ENCODE measurements at regions not wholly inside any gene's neighbourhood (a gene's known extent, or its start where the extent isn't known, plus 50 kb on each side); places are given as distances from the start of the nearest gene placed in this dataset.

DNA sequence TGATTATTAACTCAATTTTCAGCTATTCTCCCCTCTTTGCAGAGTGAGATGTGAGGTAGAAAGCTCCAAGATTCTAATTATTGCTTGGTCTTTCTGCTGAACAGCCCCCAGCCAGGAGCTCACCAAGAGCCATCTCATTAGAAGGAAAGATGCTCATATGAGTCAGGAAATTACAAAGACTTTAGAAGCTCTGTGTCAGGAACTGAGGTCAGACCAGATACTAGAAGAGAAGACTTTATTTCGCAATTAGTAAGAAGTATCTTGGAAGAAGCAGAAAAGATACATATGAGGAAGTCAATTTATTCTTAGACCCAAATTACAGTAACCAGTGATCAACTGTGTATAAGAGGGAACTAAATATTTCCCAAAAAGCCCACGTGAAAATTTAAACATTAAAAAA lies 626.9 kb downstream of the ZWINT start:
- intact Hi-C loops (cut with DNase I) = no loop called here
- H3K27me3 ChIP-seq = no peaks in the 10 kb centered on the region
- no peak overlapping the region for H3K9ac ChIP-seq (ENCODE audit: low read depth in 2 of 2, low read length in 2 of 2)
- TF ChIP-seq, protein P1, sequence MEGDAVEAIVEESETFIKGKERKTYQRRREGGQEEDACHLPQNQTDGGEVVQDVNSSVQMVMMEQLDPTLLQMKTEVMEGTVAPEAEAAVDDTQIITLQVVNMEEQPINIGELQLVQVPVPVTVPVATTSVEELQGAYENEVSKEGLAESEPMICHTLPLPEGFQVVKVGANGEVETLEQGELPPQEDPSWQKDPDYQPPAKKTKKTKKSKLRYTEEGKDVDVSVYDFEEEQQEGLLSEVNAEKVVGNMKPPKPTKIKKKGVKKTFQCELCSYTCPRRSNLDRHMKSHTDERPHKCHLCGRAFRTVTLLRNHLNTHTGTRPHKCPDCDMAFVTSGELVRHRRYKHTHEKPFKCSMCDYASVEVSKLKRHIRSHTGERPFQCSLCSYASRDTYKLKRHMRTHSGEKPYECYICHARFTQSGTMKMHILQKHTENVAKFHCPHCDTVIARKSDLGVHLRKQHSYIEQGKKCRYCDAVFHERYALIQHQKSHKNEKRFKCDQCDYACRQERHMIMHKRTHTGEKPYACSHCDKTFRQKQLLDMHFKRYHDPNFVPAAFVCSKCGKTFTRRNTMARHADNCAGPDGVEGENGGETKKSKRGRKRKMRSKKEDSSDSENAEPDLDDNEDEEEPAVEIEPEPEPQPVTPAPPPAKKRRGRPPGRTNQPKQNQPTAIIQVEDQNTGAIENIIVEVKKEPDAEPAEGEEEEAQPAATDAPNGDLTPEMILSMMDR (IDR thresholded peaks at IDR 0.05) = no peak
- H3K4me3 ChIP-seq = no peak overlapping the region
- H3K4me1 ChIP-seq = no peaks in the 10 kb centered on the region
- no peaks in the 10 kb centered on the region for H3K36me3 ChIP-seq
- H3K27ac ChIP-seq = no peak overlapping the region
- no peaks in the 10 kb centered on the region for H3K9me3 ChIP-seq
- DNase-seq = no peak

DNA sequence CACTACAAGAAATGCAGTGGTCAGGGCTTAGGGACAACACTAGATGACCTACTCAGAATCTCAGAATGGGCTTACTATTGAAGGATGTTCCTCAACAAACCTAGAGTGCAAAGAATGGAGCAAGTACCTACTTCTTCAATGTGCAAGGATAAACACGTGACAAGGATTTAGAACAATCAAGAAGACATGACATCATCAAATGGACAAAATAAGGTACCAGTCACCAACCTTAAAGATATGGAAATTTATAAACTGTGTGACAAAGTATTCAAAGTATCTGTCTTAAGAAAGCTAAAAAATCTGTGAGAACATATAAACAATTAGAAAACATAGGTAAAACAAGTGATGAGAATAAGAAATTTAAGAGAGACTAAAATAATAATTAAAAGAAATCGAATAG lies 656.1 kb downstream of the ZWINT start:
- no peak overlapping the region for H3K9ac ChIP-seq (ENCODE audit: low read depth in 2 of 2, low read length in 2 of 2)
- no peaks in the 10 kb centered on the region for H3K36me3 ChIP-seq
- H3K4me1 ChIP-seq = no peaks in the 10 kb centered on the region
- H3K27me3 ChIP-seq = no peaks in the 10 kb centered on the region
- DNase-seq = no peak
- TF ChIP-seq, protein P1 (IDR thresholded peaks at IDR 0.05) = no peak
- no peak overlapping the region for H3K27ac ChIP-seq
- H3K4me3 ChIP-seq = no peak overlapping the region
- intact Hi-C loops (cut with DNase I) = no loop called here
- no peaks in the 10 kb centered on the region for H3K9me3 ChIP-seq

DNA sequence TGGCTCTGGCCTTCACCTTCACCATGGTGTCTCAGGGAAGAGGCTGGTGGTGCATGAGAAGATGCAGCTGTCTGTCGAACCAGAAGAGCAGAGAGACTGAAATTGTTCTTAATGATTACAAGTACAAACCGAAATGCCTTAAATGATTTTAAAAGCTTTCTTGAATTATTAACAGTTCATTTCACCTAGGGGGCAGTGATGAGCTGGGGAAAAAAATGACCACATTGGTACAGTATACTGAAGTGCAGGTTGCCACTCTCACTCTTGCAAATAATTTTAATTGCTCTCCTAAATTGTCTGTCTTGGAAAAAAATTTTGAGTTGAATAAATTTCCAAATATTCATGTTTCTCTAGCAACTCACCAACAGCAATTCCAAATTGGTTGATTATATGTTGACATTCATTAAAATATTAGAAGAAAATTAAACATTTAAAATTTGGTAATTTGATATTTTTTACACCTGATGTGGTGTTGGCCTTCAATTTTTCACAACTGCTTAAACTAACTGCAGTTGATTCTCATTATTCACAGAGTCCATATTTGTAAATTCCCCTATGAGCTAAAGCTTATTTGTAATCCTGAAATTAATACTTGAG lies 692.6 kb downstream of the ZWINT start:
- Histone ChIP-seq H3K4me1 (no peaks in the 10 kb centered on the region), H3K9me3 (no peaks in the 10 kb centered on the region), H3K27ac (no peak overlapping the region), H3K27me3 (no peaks in the 10 kb centered on the region), H3K9ac (ENCODE audit: low read depth in 2 of 2, low read length in 2 of 2) (no peak overlapping the region), H3K36me3 (no peaks in the 10 kb centered on the region), H3K4me3 (no peak overlapping the region)
- TF ChIP-seq, protein P1 (IDR thresholded peaks at IDR 0.05) = no peak
- no peak for DNase-seq
- intact Hi-C loops (cut with DNase I) = no loop called here

- H3K27me3 ChIP-seq = no peaks in the 10 kb centered on the region
- no peak overlapping the region for H3K9ac ChIP-seq (ENCODE audit: low read depth in 2 of 2, low read length in 2 of 2)
- DNase-seq = no peak
- intact Hi-C loops (cut with DNase I) = no loop called here
- H3K27ac ChIP-seq = no peak overlapping the region
- H3K4me1 ChIP-seq = no peaks in the 10 kb centered on the region
- TF ChIP-seq, protein P1 (IDR thresholded peaks at IDR 0.05) = no peak
- H3K4me3 ChIP-seq = no peak overlapping the region
- H3K36me3 ChIP-seq = no peaks in the 10 kb centered on the region
- no peaks in the 10 kb centered on the region for H3K9me3 ChIP-seq
Measured at GRCh38 chr10:55653531-55653930, 707.5 kb downstream of the ZWINT start.

- no peak for DNase-seq
- H3K4me3 ChIP-seq = no peak overlapping the region
- intact Hi-C loops (cut with DNase I) = no loop called here
- H3K36me3 ChIP-seq = no peaks in the 10 kb centered on the region
- H3K9me3 ChIP-seq = no peaks in the 10 kb centered on the region
- H3K27ac ChIP-seq = no peak overlapping the region
- H3K4me1 ChIP-seq = no peaks in the 10 kb centered on the region
- H3K9ac ChIP-seq (ENCODE audit: low read depth in 2 of 2, low read length in 2 of 2) = no peak overlapping the region
- TF ChIP-seq, protein P1 (IDR thresholded peaks at IDR 0.05) = no peak
- H3K27me3 ChIP-seq = no peaks in the 10 kb centered on the region
Measured at GRCh38 chr10:55641601-55642000, 719.5 kb downstream of the ZWINT start.
